ENCODE measurements at regions not wholly inside any gene's neighbourhood (a gene's known extent, or its start where the extent isn't known, plus 50 kb on each side); places are given as distances from the start of the nearest gene placed in this dataset.

- no peak for DNase-seq (ENCODE audit: low spot score)
These were observed 144.0 kb upstream of the CIBAR2 start for GRCh38 chr16:85256190-85256739.

GRCh38 chr16:85257483-85257882 lies 145.2 kb upstream of the CIBAR2 start:
- no peak for DNase-seq (ENCODE audit: low spot score)

DNA sequence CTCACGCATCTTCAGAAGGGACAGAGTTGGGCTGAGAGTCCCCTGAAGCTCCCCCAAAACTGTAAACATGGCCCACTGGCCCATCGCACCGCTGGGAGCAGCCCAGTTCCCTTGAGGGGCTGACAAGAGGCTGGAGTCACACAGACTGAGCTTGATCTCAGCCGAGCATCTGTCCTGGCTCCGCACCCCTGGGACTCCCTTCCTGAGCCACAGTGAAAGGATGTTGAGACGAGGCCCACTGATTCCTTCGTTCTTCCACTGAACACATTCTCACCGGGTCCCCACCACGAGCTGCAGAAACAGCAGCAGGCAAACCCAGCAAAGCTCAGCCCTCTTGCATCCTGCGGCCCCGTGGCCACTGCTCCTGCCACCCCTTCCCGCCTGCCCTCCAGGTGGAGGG lies 145.9 kb upstream of the CIBAR2 start:
- no peak for DNase-seq (ENCODE audit: low spot score)

DNA sequence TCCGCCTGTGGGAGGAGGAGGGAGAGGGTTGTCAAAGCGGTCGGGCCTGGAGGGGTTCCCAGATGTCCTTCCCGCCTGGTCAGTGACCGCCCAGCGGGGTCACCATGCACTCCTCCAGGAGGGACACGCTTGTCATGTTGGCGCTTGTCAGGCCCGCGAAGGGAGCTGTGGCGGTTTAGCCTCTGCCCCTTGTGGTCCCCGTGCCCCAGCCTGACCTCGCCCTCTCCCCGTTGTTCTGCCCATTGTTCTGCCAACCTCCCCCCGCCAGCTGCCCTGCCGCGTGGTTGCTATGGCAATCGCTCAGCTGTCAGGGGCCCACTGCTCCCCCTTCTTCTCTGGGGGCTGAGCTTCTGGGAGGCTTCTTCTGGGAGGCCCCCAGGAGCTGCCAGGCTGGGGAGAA lies 146.4 kb upstream of the CIBAR2 start:
- no peak for DNase-seq (ENCODE audit: low spot score)

DNA sequence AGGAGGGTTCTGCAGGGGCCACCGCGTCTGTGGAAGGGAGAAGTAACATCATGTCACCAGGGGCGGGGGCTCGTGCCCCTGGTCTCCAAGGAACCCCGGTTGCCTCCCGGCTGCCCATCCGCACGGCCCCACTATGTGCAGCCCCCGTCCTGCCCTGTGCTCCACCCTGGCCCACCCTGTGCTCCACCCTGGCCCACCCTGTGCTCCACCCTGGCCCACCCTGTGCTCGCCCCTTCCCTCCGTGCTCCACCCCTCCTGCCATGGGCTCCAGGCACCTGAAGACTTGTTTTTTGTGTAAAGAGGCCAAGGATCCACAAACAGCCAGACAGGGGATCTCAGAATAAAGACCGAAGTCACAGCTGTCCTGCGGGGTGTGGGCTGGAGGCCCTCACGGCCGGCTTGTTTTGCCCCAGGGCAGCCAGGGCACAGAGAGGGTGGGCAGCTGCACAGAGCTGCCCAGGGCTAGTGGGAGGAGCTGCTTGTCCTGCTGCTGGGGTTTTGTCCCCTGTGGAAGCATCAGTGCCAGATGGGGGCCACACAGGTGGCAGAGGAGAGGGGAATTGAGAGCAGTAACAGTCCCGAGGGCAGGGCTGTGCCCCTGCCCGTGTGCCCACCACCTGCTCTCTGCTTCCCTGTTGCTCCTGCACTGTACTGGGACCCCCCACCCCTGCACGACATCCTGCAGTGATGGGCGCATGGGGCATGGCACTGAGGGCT lies 147.0 kb upstream of the CIBAR2 start:
- DNase-seq (ENCODE audit: low spot score): no peak

DNA sequence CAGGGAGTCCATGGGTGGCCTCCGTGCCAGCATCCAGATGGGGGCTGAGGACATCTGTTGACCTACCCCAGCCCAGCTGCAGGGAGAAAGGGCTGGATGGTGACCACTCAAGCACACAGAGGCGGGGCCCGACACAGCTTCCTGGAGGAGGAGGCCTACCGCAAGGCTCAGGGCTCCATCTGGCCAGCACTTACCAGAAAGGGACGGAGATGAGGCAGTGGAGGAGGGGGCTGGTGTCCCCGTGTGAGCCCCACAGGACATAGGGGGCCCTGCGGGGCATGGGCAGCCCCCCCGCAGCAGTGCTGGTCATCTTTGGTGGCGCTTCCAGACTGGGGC lies 147.5 kb upstream of the CIBAR2 start:
- no peak for DNase-seq (ENCODE audit: low spot score)

DNA sequence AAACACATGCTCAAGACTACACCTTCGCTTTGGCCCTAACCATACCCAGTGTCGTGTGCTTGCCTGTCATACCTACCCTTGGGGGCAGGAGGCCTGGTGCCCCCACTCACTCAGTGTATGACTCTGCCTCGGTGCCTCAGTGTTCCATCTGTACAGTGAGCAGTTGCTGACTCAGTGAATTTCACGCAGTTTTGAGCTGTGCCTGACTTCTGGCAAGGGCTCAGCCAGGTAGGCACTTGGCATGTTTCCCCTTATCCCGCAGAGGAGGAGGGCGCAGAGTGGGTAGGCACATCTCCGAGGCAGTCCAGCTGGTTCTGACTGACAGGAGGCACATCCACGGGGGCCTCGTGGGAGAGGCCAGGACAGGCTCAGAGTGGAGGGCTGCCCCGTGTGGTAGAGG lies 148.9 kb upstream of the CIBAR2 start:
- DNase-seq (ENCODE audit: low spot score): no peak

- DNase-seq (ENCODE audit: low spot score): no peak
These were observed 149.6 kb upstream of the CIBAR2 start for GRCh38 chr16:85261657-85262557.

GRCh38 chr16:85262558-85263238 lies 150.4 kb upstream of the CIBAR2 start:
- no peak for DNase-seq (ENCODE audit: low spot score)

DNA sequence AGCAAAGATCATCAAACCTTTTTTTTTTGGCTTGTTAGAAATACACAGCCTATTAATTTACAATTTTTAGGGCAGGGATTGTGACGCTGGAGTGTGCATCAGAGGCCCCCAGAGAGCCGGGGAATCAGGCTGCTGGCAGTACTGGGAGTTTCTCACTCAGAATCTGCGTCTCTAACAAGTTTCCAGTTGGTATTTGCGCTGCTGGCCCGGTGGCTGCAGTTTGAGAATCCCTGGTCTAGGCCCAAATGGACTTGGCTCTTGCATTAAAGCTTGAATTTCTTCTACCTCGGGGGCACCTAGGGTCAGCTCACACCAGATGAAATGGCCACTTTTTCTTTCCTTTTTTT lies 150.9 kb upstream of the CIBAR2 start:
- no peak for DNase-seq (ENCODE audit: low spot score)

DNA sequence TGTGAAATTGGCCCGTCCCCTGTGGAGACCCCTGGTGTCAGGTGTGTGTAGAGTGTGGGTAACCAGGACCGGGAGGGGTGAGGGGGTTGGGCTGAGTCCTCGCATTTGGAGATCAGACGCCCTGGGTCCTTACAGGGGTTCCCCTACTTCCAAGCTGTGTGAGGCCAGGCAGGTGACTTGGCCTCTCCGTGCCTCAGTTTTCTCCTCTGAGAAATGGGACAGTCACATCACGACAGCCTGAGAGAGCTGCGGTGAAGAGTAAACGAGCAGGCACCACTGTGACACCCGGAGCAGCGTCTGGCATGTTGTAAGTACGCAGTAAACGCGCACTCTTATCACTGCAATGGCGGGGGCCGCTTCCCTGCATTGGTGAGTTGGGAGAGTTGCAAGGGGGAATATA lies 152.5 kb upstream of the CIBAR2 start:
- no peak for DNase-seq (ENCODE audit: low spot score)

DNA sequence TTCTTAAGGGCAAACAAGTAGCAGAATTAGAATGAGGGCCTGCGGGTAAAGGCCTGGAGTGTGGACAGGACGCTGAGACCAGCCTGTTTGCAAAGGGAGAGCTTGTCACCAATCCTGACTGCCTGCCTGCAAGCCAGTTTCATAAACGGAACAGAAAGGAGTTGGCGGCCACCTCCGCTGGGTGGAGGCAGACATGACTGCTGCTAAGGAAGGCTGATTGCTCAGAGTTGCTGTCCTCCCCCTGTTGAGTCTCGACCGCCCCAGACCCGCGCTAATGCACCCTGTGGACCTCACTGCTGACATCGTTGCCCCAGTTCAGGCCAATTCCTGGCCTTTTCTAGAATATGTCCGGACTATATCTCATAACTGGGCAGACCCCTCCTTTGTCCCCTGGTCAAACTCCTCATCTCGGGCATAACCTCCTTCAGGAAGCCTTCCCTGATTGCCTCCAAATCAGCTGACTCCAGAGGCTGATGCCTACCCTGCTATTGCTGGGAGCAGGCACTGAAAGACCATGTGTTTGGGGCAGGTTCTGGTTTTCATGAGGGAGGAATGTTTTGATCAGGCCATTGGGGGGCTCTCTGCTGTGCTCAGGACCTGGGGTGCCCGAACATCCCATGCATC lies 153.0 kb upstream of the CIBAR2 start:
- no peak for DNase-seq (ENCODE audit: low spot score)

DNA sequence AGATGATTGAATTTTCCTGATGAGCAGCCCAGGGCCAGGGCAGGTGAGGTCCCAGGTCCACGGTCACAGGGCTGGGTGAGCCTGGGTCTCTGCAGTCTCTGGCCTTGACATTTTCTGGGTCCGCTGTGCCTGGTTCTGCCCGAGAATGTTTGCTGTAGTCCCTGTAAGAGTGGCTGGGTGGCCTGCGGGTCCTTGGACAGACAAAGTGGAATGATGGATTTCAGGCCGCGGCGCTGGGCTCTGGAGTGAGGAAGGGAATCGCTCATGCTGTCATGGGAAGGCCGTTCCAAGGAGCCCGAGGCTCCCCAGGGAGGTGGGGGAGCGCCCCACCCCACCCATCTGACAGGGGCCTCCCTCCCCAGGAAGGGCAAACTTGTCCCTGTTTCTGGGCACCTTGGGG lies 153.5 kb upstream of the CIBAR2 start:
- DNase-seq (ENCODE audit: low spot score): no peak

DNA sequence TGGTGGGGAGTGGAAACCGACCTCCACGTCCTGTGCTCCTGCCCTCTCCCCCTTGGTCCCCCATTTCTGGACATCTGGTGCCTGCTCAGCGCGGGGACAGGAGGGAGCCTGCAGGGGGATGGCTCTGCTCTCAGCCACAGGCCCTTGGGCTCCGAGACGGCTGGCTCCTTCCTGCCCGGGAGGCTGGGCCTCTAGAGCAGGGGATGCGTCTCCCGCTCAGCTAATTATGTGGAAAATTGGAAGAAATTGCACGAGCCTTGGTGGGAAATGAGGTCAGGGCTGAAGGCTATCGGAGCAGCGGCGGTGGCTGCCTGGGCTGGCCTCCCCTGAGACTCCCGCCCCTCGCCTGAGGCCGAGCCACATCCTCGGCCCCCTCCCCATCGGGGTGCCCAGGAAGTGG lies 154.6 kb upstream of the CIBAR2 start:
- no peak for DNase-seq (ENCODE audit: low spot score)

- DNase-seq (ENCODE audit: low spot score): no peak
These were observed 155.2 kb upstream of the CIBAR2 start for GRCh38 chr16:85267414-85267945.

DNA sequence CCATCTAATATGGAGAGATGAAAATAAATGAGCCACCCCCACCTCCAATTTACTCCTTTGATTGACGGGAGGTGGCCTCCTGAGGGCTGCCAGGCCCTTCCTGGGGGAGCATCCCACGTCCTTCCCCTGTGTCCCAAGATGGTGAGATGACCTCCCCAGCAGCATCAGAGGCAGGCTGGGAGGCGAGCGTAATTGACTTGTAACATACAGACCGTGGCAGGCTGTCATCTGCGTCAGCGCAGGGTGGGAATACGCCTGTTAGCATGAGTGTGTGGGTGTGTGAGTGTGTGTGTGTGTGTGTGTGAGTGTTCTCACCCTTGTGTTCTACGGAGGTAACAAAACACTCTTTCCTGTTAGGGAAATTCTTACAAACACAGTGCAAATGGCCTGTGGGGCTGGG lies 156.9 kb upstream of the CIBAR2 start:
- no peak for DNase-seq (ENCODE audit: low spot score)

GRCh38 chr16:85270374-85270773 lies 158.1 kb upstream of the CIBAR2 start:
- DNase-seq (ENCODE audit: low spot score): no peak

DNA sequence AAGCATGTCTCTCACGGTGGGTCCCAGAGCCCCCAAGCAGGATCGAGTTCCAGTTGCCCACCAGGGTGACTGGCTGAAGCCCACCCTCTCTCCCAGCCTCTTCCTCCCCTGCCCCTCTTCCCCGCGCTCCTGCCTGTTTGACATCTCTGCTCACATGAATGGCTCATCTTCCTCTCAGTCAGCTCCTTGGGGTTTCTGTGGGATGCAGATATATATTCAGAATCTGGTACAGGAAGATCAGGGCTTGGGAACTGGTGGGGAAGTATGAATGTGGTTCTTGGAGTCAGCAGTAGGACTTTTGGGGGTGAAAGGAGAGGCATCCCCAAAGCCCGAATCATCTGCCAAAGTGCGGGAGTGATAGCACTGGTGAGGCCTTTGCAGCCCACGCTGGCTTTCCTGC lies 158.9 kb upstream of the CIBAR2 start:
- DNase-seq (ENCODE audit: low spot score): no peak

- no peak for DNase-seq (ENCODE audit: low spot score)
These were observed 161.0 kb upstream of the CIBAR2 start for GRCh38 chr16:85273293-85273692.

- no peak for DNase-seq (ENCODE audit: low spot score)
These were observed 162.2 kb upstream of the CIBAR2 start for GRCh38 chr16:85274501-85274900.

DNA sequence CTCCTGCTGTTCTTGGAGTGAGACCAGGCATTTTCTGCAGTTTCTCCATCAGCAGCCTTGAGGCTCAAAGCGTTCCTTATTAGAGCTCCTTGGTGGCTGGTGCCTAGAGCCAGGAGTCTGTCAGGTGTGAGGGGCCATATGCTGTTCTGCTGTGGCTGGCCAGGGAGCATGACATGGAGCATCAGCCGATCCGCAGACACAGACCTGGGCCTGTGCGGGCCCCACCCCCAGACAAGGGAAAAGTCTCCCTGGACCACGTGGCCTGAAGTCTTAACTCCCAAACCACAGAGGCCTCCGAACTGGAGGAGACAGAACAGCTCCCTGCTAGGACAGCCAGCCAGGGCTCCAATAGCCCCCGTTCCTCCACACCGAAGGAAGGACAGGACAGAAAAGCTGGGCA lies 162.7 kb upstream of the CIBAR2 start:
- no peak for DNase-seq (ENCODE audit: low spot score)
